ENCODE measurements at regions not wholly inside any gene's neighbourhood (a gene's known extent, or its start where the extent isn't known, plus 50 kb on each side); places are given as distances from the start of the nearest gene placed in this dataset.

GRCh38 chr2:64769392-64770044, 115.8 kb upstream of the SERTAD2 start:
- peak; percentile 72 for DNase-seq (ENCODE audit: low spot score)

- no peak for DNase-seq (ENCODE audit: low spot score)
These were observed 116.5 kb upstream of the SERTAD2 start for GRCh38 chr2:64770137-64770780.

GRCh38 chr2:64770781-64771334, 117.1 kb upstream of the SERTAD2 start:
- no peak for DNase-seq (ENCODE audit: low spot score)

- DNase-seq (ENCODE audit: low spot score) = no peak
These were observed 118.0 kb upstream of the SERTAD2 start for GRCh38 chr2:64771737-64772136.

- peak; percentile 35 for DNase-seq (ENCODE audit: low spot score)
These were observed 119.9 kb upstream of the SERTAD2 start for GRCh38 chr2:64773461-64774118.

GRCh38 chr2:64777841-64778240, 124.1 kb upstream of the SERTAD2 start:
- DNase-seq (ENCODE audit: low spot score) = no peak

GRCh38 chr2:64779117-64779690, 125.5 kb upstream of the SERTAD2 start:
- peak; percentile 74 for DNase-seq (ENCODE audit: low spot score)

GRCh38 chr2:64780041-64780440, 126.3 kb upstream of the SERTAD2 start:
- no peak for DNase-seq (ENCODE audit: low spot score)

- no peak for DNase-seq (ENCODE audit: low spot score)
These were observed 128.1 kb upstream of the SERTAD2 start for GRCh38 chr2:64781711-64782390.

- no peak for DNase-seq (ENCODE audit: low spot score)
These were observed 130.7 kb upstream of the SERTAD2 start for GRCh38 chr2:64784168-64785061.

- DNase-seq (ENCODE audit: low spot score) = no peak
These were observed 131.5 kb upstream of the SERTAD2 start for GRCh38 chr2:64785245-64785644.

GRCh38 chr2:64786343-64787018, 132.8 kb upstream of the SERTAD2 start:
- no peak for DNase-seq (ENCODE audit: low spot score)

GRCh38 chr2:64787019-64787365, 133.3 kb upstream of the SERTAD2 start:
- DNase-seq (ENCODE audit: low spot score) = no peak

- no peak for DNase-seq (ENCODE audit: low spot score)
These were observed 134.0 kb upstream of the SERTAD2 start for GRCh38 chr2:64787698-64788097.

- no peak for DNase-seq (ENCODE audit: low spot score)
These were observed 136.0 kb upstream of the SERTAD2 start for GRCh38 chr2:64789466-64790320.

GRCh38 chr2:64792300-64792699, 138.6 kb upstream of the SERTAD2 start:
- DNase-seq (ENCODE audit: low spot score) = no peak

- no peak for DNase-seq (ENCODE audit: low spot score)
These were observed 139.4 kb upstream of the SERTAD2 start for GRCh38 chr2:64792995-64793639.

GRCh38 chr2:64793701-64794100, 140.0 kb upstream of the SERTAD2 start:
- no peak for DNase-seq (ENCODE audit: low spot score)

- DNase-seq (ENCODE audit: low spot score) = no peak
These were observed 140.8 kb upstream of the SERTAD2 start for GRCh38 chr2:64794426-64794995.

All from LoVo (cell line).